H1 (cell line): ENCODE measurements at regions not wholly inside any gene's neighbourhood (a gene's known extent, or its start where the extent isn't known, plus 50 kb on each side); places are given as distances from the start of the nearest gene placed in this dataset.

Source experiments
- EP300 ChIP-seq, 2 experiments: IDR thresholded peaks; 1 replicate in 1 of 2; 2 replicates in 1 of 2; pipeline ENCODE4 v1.6.1; 2011 to 2012; ENCODE audit warnings: low read depth in 2 of 2, low read length in 2 of 2, mild to moderate bottlenecking in 2 of 2, borderline replicate concordance in 1 of 2, inconsistent platforms in 1 of 2, moderate library complexity in 1 of 2
- HDAC2 ChIP-seq, 2 experiments: fragments of 300-600 bp in 1 of 2; sonication (generic) in 1 of 2; IDR thresholded peaks; 2 replicates each; pipeline ENCODE4 v1.6.1; 2011 to 2012; ENCODE audit warnings: low read depth in 2 of 2, low read length in 2 of 2, mild to moderate bottlenecking in 2 of 2, moderate library complexity in 2 of 2, borderline replicate concordance in 1 of 2, inconsistent platforms in 1 of 2
- NRF1 ChIP-seq: IDR thresholded peaks from 2 replicates; pipeline ENCODE4 v1.6.1; 2011; ENCODE audit warnings: mild to moderate bottlenecking, low read depth, low read length, improper control_type of control experiment
- POU5F1 ChIP-seq: IDR thresholded peaks from 2 replicates; pipeline ENCODE4 v1.6.1; 2011; ENCODE audit warnings: low read depth, mild to moderate bottlenecking, low read length, moderate library complexity
- TF ChIP-seq, protein P1 (sequence below): fragments of 300-600 bp; sonication (generic); IDR thresholded peaks from 2 replicates; pipeline ENCODE4 v1.7.1; 2012; ENCODE audit warnings: low read length, moderate library complexity, mild to moderate bottlenecking, inconsistent platforms; ENCODE audit not compliant: insufficient replicate concordance
- TF ChIP-seq, protein P2 (sequence below): IDR thresholded peaks from 2 replicates; pipeline ENCODE4 v1.6.1; 2011; ENCODE audit warnings: low read depth, mild to moderate bottlenecking, low read length; ENCODE audit not compliant: insufficient read depth

DNA sequence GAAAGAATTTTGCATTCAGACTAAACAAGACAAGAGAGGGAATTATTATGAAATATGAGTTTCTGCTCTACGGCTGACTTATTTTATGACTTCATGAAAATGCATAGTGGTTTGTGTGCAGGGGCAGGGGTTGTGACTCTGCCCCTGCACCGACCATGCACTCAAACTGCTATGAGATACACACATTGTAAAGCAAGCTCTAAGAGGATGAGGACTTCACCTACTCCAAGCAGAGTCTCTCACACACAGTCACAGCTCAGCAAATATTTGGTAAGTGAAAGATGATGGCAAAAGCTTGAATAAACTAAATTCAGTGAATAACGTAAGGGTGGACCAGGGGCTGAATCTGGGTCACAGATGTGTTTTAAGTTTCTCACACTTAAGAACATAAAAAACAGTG, 542.9 kb downstream of the PRELID2 start (continued):
- TF ChIP-seq, protein P1, sequence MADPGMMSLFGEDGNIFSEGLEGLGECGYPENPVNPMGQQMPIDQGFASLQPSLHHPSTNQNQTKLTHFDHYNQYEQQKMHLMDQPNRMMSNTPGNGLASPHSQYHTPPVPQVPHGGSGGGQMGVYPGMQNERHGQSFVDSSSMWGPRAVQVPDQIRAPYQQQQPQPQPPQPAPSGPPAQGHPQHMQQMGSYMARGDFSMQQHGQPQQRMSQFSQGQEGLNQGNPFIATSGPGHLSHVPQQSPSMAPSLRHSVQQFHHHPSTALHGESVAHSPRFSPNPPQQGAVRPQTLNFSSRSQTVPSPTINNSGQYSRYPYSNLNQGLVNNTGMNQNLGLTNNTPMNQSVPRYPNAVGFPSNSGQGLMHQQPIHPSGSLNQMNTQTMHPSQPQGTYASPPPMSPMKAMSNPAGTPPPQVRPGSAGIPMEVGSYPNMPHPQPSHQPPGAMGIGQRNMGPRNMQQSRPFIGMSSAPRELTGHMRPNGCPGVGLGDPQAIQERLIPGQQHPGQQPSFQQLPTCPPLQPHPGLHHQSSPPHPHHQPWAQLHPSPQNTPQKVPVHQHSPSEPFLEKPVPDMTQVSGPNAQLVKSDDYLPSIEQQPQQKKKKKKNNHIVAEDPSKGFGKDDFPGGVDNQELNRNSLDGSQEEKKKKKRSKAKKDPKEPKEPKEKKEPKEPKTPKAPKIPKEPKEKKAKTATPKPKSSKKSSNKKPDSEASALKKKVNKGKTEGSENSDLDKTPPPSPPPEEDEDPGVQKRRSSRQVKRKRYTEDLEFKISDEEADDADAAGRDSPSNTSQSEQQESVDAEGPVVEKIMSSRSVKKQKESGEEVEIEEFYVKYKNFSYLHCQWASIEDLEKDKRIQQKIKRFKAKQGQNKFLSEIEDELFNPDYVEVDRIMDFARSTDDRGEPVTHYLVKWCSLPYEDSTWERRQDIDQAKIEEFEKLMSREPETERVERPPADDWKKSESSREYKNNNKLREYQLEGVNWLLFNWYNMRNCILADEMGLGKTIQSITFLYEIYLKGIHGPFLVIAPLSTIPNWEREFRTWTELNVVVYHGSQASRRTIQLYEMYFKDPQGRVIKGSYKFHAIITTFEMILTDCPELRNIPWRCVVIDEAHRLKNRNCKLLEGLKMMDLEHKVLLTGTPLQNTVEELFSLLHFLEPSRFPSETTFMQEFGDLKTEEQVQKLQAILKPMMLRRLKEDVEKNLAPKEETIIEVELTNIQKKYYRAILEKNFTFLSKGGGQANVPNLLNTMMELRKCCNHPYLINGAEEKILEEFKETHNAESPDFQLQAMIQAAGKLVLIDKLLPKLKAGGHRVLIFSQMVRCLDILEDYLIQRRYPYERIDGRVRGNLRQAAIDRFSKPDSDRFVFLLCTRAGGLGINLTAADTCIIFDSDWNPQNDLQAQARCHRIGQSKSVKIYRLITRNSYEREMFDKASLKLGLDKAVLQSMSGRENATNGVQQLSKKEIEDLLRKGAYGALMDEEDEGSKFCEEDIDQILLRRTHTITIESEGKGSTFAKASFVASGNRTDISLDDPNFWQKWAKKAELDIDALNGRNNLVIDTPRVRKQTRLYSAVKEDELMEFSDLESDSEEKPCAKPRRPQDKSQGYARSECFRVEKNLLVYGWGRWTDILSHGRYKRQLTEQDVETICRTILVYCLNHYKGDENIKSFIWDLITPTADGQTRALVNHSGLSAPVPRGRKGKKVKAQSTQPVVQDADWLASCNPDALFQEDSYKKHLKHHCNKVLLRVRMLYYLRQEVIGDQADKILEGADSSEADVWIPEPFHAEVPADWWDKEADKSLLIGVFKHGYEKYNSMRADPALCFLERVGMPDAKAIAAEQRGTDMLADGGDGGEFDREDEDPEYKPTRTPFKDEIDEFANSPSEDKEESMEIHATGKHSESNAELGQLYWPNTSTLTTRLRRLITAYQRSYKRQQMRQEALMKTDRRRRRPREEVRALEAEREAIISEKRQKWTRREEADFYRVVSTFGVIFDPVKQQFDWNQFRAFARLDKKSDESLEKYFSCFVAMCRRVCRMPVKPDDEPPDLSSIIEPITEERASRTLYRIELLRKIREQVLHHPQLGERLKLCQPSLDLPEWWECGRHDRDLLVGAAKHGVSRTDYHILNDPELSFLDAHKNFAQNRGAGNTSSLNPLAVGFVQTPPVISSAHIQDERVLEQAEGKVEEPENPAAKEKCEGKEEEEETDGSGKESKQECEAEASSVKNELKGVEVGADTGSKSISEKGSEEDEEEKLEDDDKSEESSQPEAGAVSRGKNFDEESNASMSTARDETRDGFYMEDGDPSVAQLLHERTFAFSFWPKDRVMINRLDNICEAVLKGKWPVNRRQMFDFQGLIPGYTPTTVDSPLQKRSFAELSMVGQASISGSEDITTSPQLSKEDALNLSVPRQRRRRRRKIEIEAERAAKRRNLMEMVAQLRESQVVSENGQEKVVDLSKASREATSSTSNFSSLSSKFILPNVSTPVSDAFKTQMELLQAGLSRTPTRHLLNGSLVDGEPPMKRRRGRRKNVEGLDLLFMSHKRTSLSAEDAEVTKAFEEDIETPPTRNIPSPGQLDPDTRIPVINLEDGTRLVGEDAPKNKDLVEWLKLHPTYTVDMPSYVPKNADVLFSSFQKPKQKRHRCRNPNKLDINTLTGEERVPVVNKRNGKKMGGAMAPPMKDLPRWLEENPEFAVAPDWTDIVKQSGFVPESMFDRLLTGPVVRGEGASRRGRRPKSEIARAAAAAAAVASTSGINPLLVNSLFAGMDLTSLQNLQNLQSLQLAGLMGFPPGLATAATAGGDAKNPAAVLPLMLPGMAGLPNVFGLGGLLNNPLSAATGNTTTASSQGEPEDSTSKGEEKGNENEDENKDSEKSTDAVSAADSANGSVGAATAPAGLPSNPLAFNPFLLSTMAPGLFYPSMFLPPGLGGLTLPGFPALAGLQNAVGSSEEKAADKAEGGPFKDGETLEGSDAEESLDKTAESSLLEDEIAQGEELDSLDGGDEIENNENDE: no peak
- TF ChIP-seq HDAC2 (IDR thresholded peaks at IDR 0.05; ENCODE audit: borderline replicate concordance in 1 of 2, low read depth in 2 of 2, low read length in 2 of 2): no peak
- TF ChIP-seq, protein P2, sequence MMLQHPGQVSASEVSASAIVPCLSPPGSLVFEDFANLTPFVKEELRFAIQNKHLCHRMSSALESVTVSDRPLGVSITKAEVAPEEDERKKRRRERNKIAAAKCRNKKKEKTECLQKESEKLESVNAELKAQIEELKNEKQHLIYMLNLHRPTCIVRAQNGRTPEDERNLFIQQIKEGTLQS: no peak
- TF ChIP-seq NRF1: no peak
- TF ChIP-seq POU5F1: no peak
- no peak for TF ChIP-seq EP300 (IDR thresholded peaks at IDR 0.05; ENCODE audit: borderline replicate concordance in 1 of 2, low read depth in 2 of 2, low read length in 2 of 2)
